Stomach (tissue), 8 donors: ENCODE measurements at regions not wholly inside any gene's neighbourhood (a gene's known extent, or its start where the extent isn't known, plus 50 kb on each side); places are given as distances from the start of the nearest gene placed in this dataset.

ENCODE experiments used
- DNase-seq, 2 donors: peaks; one replicate each; pipeline versions ENCODE4 v3.0.0 to v3.0.0-alpha.2; 2013 to 2019
- H3K27ac ChIP-seq, 5 donors: fragments of 200-600 bp in 4 of 5; sonication (generic) in 4 of 5; one replicate each; pipeline ENCODE4 v1.5.1; 2013 to 2019; ENCODE audit warnings: mild to moderate bottlenecking in 1 of 5, moderate library complexity in 1 of 5
- H3K27me3 ChIP-seq, 3 donors: fragments of 200-600 bp; sonication (generic); one replicate each; pipeline ENCODE4 v1.5.1; 2017 to 2019; ENCODE audit warnings: mixed run types in 1 of 3
- H3K36me3 ChIP-seq, 4 donors: fragments of 200-600 bp; sonication (generic); 1 replicate in 3 of 4; 2 replicates in 1 of 4; pipeline ENCODE4 v1.5.1; 2016 to 2019
- H3K4me1 ChIP-seq, 4 donors: fragments of 200-600 bp; sonication (generic); one replicate each; pipeline ENCODE4 v1.5.1; 2016 to 2019
- H3K4me3 ChIP-seq, 4 donors: fragments of 200-600 bp; sonication (generic) in 3 of 4; one replicate each; pipeline ENCODE4 v1.5.1; 2016 to 2019; ENCODE audit warnings: mild to moderate bottlenecking in 1 of 4
- H3K9me3 ChIP-seq, 4 donors: fragments of 200-600 bp; sonication (generic); one replicate each; pipeline ENCODE4 v1.5.1; 2016 to 2019
- CTCF ChIP-seq, 7 experiments: fragments of 450-650 bp in 4 of 7; fragments of 200-600 bp in 3 of 7; sonication (generic) in 3 of 7; IDR thresholded peaks; one replicate each; pipeline ENCODE4 v1.5.1; 2016 to 2019; ENCODE audit warnings: antibody characterized with exemption in 7 of 7, control low read depth in 2 of 7, mild to moderate bottlenecking in 1 of 7
- EP300 ChIP-seq: sonication (generic); formaldehyde crosslinking; IDR thresholded peaks from one replicate; pipeline ENCODE4 v1.6.1; 2017; ENCODE audit warnings: antibody characterized with exemption
- POLR2A ChIP-seq, 4 donors: fragments of 450-650 bp; IDR thresholded peaks; one replicate each; pipeline ENCODE4 v1.6.1; 2016; ENCODE audit warnings: antibody characterized with exemption in 4 of 4, control low read depth in 2 of 4, mild to moderate bottlenecking in 1 of 4, moderate library complexity in 1 of 4
- POLR2AphosphoS5 ChIP-seq, 3 donors: sonication (generic); formaldehyde crosslinking; IDR thresholded peaks; one replicate each; pipeline ENCODE4 v1.6.1; 2016; ENCODE audit warnings: antibody characterized with exemption in 3 of 3
- WGBS, 5 donors: extraction: QIAGEN DNeasy Blood & Tissue Kit in 3 of 5; methylation state at CpG; one replicate each; pipeline versions ENCODE4 v1.1.5 to v1.1.7; 2013 to 2018; 5-methylcytosine and 5-hydroxymethylcytosine counted together
- intact Hi-C: fragments of 100-400 bp; cut with DNase I; formaldehyde crosslinking; loops from one replicate; pipeline ENCODE4 v1.15.1; 2023; ENCODE audit warnings: low total_unique reads
- donor health status: healthy with polysubstance abuse.
- donor health status: Bipolar disorder and iron deficiency.
- donor health status: healthy.

DNA sequence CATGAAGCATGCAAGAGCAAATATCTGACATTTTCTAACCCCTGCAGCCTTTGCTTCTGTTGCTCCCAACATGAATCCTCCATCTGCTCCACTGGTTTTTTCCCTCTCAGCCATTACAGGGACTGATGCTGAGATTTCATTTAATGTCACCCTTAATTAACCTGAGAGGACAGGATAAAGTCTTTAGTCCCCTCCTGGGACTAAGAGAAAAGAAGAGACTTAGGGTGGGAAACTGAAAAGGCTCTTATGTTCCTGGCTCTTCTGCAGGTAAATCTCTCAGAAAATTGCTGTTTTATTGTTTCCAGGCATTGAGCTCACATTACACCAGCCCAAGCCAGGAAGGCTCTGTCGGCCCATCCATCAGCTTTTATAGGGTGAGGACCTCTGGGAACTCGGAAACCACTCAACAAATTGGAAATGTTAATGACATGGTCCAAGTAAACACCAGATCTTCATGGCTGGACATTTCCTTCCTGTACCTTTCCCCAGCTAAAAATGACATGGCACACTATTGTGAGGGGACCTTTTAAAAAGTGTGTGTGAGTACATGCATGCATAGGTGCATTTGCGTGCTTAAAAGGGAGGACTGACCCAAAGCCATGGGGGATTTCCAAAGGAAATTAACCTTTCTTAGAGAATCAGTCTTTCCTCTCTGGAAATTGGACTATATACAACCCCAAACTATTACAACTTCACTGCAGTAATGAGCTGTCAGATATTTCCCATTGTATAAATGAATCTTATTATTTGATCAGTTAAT, 408.1 kb upstream of the TMTC1 start:
- no peak overlapping the region for H3K4me3 ChIP-seq
- no peaks in the 10 kb centered on the region for H3K9me3 ChIP-seq
- no peaks in the 10 kb centered on the region for H3K4me1 ChIP-seq
- H3K27ac ChIP-seq = no peak overlapping the region
- TF ChIP-seq CTCF (IDR thresholded peaks at IDR 0.05) = no peak
- no peak for TF ChIP-seq POLR2AphosphoS5 (IDR thresholded peaks at IDR 0.05)
- no peak for TF ChIP-seq POLR2A (IDR thresholded peaks at IDR 0.05)
- no peak for TF ChIP-seq EP300
- no peak for DNase-seq
- intact Hi-C loops = no loop called here
- H3K36me3 ChIP-seq = no peaks in the 10 kb centered on the region
- no peaks in the 10 kb centered on the region for H3K27me3 ChIP-seq
- 66 to 87% (median 75%) methylated on average over 3 of the region's 3 CpGs for WGBS, 5 donors

GRCh38 chr12:30188602-30189326, 405.0 kb upstream of the TMTC1 start:
- Histone ChIP-seq H3K4me3 (no peak overlapping the region), H3K4me1 (no peaks in the 10 kb centered on the region), H3K27ac (no peak overlapping the region), H3K36me3 (no peaks in the 10 kb centered on the region), H3K9me3 (no peaks in the 10 kb centered on the region), H3K27me3 (no peaks in the 10 kb centered on the region)
- no peak for DNase-seq
- TF ChIP-seq POLR2AphosphoS5 (IDR thresholded peaks at IDR 0.05) (no peak), POLR2A (IDR thresholded peaks at IDR 0.05) (no peak), CTCF (IDR thresholded peaks at IDR 0.05) (no peak), EP300 (no peak)
- intact Hi-C loops = no loop called here
- WGBS, 5 donors = 46 to 58% (median 54%) methylated on average over 8 of the region's 8 CpGs

GRCh38 chr12:30187426-30187825, 403.7 kb upstream of the TMTC1 start:
- TF ChIP-seq EP300 = no peak
- no peak for TF ChIP-seq POLR2AphosphoS5 (IDR thresholded peaks at IDR 0.05)
- TF ChIP-seq POLR2A (IDR thresholded peaks at IDR 0.05) = no peak
- no peak for TF ChIP-seq CTCF (IDR thresholded peaks at IDR 0.05)
- Histone ChIP-seq H3K4me1 (no peaks in the 10 kb centered on the region), H3K9me3 (peaks cover 0 to 9% (median 0%) of the 10 kb centered on the region in 4 donors), H3K4me3 (no peak overlapping the region), H3K27me3 (no peaks in the 10 kb centered on the region), H3K36me3 (no peaks in the 10 kb centered on the region), H3K27ac (no peak overlapping the region)
- intact Hi-C loops = no loop called here
- WGBS, 5 donors = 42 to 70% (median 47%) methylated on average over 2 of the region's 2 CpGs
- no peak for DNase-seq

GRCh38 chr12:30181334-30181733, 397.6 kb upstream of the TMTC1 start:
- Histone ChIP-seq H3K27ac (no peak overlapping the region), H3K4me1 (no peaks in the 10 kb centered on the region), H3K36me3 (no peaks in the 10 kb centered on the region), H3K27me3 (no peaks in the 10 kb centered on the region), H3K4me3 (no peak overlapping the region), H3K9me3 (peaks cover 0 to 9% (median 0%) of the 10 kb centered on the region in 4 donors)
- WGBS, 5 donors = 17 to 39% (median 26%) methylated on average over 1 of the region's 1 CpG
- TF ChIP-seq EP300 (no peak), POLR2A (IDR thresholded peaks at IDR 0.05) (no peak), POLR2AphosphoS5 (IDR thresholded peaks at IDR 0.05) (no peak), CTCF (IDR thresholded peaks at IDR 0.05) (no peak)
- intact Hi-C loops = no loop called here
- DNase-seq = no peak
